Epithelial cell of esophagus (primary cell): ENCODE measurements at regions not wholly inside any gene's neighbourhood (a gene's known extent, or its start where the extent isn't known, plus 50 kb on each side); places are given as distances from the start of the nearest gene placed in this dataset.

Source experiments
- DNase-seq: peaks from one replicate; pipeline ENCODE4 v3.0.0; 2010; ENCODE audit warnings: low read depth
- H3K4me3 ChIP-seq: 2 replicates; pipeline ENCODE4 v1.5.1; 2011; ENCODE audit warnings: mild to moderate bottlenecking, low read length, control low read depth
- TF ChIP-seq, protein P1 (sequence below): IDR thresholded peaks from 2 replicates; pipeline ENCODE4 v1.5.1; 2011; ENCODE audit warnings: low read depth, mild to moderate bottlenecking, low read length, control low read depth, inconsistent platforms; ENCODE audit not compliant: insufficient read depth; ENCODE audit errors: missing control alignments

- no peak overlapping the region for H3K4me3 ChIP-seq
- no peak for DNase-seq
- TF ChIP-seq, protein P1, sequence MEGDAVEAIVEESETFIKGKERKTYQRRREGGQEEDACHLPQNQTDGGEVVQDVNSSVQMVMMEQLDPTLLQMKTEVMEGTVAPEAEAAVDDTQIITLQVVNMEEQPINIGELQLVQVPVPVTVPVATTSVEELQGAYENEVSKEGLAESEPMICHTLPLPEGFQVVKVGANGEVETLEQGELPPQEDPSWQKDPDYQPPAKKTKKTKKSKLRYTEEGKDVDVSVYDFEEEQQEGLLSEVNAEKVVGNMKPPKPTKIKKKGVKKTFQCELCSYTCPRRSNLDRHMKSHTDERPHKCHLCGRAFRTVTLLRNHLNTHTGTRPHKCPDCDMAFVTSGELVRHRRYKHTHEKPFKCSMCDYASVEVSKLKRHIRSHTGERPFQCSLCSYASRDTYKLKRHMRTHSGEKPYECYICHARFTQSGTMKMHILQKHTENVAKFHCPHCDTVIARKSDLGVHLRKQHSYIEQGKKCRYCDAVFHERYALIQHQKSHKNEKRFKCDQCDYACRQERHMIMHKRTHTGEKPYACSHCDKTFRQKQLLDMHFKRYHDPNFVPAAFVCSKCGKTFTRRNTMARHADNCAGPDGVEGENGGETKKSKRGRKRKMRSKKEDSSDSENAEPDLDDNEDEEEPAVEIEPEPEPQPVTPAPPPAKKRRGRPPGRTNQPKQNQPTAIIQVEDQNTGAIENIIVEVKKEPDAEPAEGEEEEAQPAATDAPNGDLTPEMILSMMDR: no peak
These were observed 447.7 kb downstream of the SIPA1L2 start for GRCh38 chr1:232182236-232182635.

- no peak for DNase-seq
- no peak overlapping the region for H3K4me3 ChIP-seq
- TF ChIP-seq, protein P1: no peak
These were observed 449.2 kb downstream of the SIPA1L2 start for GRCh38 chr1:232180779-232181136.

DNA sequence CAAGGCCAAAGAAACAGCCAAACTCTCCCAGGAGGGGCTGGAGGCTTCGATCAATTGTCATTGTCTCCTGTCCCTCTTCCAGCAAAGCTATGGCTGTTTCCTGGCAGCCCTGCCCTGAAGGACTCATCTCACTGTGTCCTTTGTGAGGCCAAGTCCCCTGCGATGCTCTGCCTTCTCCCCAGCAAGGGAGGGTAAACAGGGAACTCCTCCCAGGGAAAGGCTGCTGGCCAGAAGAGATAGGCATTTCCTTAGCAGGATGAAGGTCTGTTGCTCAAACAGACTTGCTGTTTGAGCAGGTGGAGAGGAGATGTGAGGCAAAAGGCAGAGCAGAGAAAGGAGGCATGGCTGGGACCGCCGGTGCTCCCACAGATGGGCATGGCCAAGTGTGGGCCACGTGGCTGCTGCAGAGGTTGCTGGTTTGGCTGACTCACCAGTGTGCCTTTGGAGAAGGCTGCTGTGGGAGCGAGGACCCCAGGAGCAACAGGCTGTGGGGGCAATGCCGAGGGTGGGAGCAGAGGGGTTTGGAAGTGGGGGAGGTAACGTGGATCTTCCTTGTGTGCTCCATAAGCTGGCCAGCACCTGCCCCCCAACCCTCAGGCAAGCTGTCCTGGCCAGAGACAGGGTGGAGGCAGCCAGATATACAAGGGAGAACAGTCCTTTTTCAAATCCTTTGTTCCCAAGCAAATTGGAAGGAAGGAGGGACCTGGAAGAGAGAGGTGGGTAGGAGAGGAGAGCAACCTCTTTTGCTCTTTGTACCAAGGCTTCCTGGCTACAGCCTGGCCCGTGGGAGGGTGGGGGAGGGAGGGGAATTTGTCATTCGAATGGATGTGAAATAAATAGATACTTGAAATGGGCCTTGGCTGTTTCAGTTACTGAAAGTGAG, 449.8 kb downstream of the SIPA1L2 start:
- H3K4me3 ChIP-seq: no peak overlapping the region
- TF ChIP-seq, protein P1: no peak
- DNase-seq: no peak

GRCh38 chr1:232178191-232178590, 451.7 kb downstream of the SIPA1L2 start:
- TF ChIP-seq, protein P1: no peak
- DNase-seq: peak; percentile 65
- H3K4me3 ChIP-seq: no peak overlapping the region

DNA sequence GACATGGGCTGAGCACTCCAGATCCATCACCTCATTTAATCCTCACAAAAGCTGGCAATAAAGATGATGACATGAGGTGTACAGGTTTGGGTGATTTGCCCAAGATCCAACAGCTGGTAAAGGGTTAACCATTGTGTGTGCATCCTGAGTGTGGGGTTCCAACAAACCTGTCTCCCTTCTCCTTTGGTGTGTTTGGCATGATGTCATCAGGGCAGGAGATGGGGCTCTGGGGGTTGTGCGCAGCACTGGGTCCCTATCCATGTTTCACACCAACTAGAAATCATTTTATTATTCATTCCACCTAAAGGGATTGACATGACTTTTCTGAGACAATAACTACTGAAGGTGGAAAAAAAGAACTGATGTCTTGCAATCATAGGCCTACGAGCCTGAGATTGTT, 452.5 kb downstream of the SIPA1L2 start:
- no peak for DNase-seq

DNA sequence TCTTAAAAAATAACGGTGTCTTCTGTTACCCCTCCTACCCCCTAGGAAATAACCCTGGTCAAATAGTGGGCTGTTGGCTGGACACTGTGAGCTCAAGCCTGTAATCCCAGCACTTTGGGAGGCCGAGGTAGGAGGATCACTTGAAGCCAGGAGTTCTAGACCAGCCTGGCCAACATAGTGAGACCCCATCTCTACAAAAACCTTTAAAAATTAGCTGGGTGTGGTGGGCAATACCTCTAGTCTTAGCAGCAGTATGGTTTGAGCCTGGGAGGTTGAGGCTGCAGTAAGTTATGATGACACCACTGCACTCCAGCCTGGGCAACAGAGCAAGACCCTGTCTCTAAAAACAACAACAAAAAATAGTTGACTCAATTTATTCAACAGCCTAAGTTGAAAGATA, 453.7 kb downstream of the SIPA1L2 start:
- TF ChIP-seq, protein P1: no peak
- no peak overlapping the region for H3K4me3 ChIP-seq
- no peak for DNase-seq

More for the DNA sequence above, 452.5 kb downstream of the SIPA1L2 start:
- no peak overlapping the region for H3K4me3 ChIP-seq
- TF ChIP-seq, protein P1: no peak

DNA sequence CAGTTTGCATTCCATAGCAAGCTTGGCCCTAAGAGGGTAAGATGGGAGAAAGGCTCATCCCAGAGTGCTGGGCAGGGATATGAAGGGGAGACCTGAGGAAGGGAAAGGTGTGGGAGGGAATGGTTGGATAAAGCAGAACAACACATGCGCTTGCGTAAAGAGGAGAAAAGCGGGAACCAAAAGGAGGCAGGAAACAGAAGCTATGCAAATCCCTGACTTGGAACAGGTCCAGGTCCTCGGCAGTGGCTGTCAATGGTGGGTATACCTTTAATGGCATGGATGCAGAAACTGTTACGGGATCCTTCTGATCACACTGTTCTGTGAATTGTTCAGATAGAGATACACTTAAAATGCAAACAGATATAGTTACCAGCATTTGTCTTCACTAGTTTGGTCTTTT, 455.6 kb downstream of the SIPA1L2 start:
- TF ChIP-seq, protein P1: no peak
- DNase-seq: no peak
- no peak overlapping the region for H3K4me3 ChIP-seq
